ENCODE measurements at regions not wholly inside any gene's neighbourhood (a gene's known extent, or its start where the extent isn't known, plus 50 kb on each side); places are given as distances from the start of the nearest gene placed in this dataset.

GRCh38 chr14:58782011-58782410 lies 144.2 kb downstream of the DACT1 start:
- H3K36me3 ChIP-seq (replicated peaks in 1 of 2) = no peaks in the 10 kb centered on the region
- H3K27ac ChIP-seq = no peak overlapping the region
- H3K27me3 ChIP-seq = no peaks in the 10 kb centered on the region
- DNase-seq = no peak
- TF ChIP-seq POLR2A (IDR thresholded peaks at IDR 0.05) = no peak
- TF ChIP-seq CTCF (IDR thresholded peaks at IDR 0.05) = no peak
- no peaks in the 10 kb centered on the region for H3K4me1 ChIP-seq (replicated peaks in 1 of 2)
- 79 to 93% (median 92%) methylated on average over 6 of the region's 6 CpGs for whole genome bisulfite sequencing, 4 donors
- intact Hi-C loops (cut with DNase I) = no loop called here
- no peak overlapping the region for H3K4me3 ChIP-seq
- no peaks in the 10 kb centered on the region for H3K9me3 ChIP-seq (replicated peaks in 1 of 3)

GRCh38 chr14:58783792-58784511 lies 146.2 kb downstream of the DACT1 start:
- 71 to 73% (median 71%) methylated on average over 10 of the region's 10 CpGs for WGBS, 4 donors
- no peak for DNase-seq

GRCh38 chr14:58784931-58785330 lies 147.2 kb downstream of the DACT1 start:
- Histone ChIP-seq H3K9me3 (replicated peaks in 1 of 3) (no peaks in the 10 kb centered on the region), H3K4me3 (no peak overlapping the region), H3K27ac (no peak overlapping the region), H3K4me1 (replicated peaks in 1 of 2) (no peaks in the 10 kb centered on the region), H3K27me3 (no peaks in the 10 kb centered on the region), H3K36me3 (replicated peaks in 1 of 2) (no peaks in the 10 kb centered on the region)
- WGBS, 4 donors = 86 to 95% (median 93%) methylated on average over 1 of the region's 1 CpG
- no peak for TF ChIP-seq CTCF (IDR thresholded peaks at IDR 0.05)
- TF ChIP-seq POLR2A (IDR thresholded peaks at IDR 0.05) = no peak
- intact Hi-C loops (cut with DNase I) = no loop called here
- no peak for DNase-seq

More at GRCh38 chr14:58783792-58784511, 146.2 kb downstream of the DACT1 start:
- intact Hi-C loops (cut with DNase I) = no loop called here
- no peak overlapping the region for H3K4me3 ChIP-seq
- H3K9me3 ChIP-seq (replicated peaks in 1 of 3) = no peaks in the 10 kb centered on the region
- no peaks in the 10 kb centered on the region for H3K27me3 ChIP-seq
- no peaks in the 10 kb centered on the region for H3K36me3 ChIP-seq (replicated peaks in 1 of 2)
- no peaks in the 10 kb centered on the region for H3K4me1 ChIP-seq (replicated peaks in 1 of 2)
- no peak overlapping the region for H3K27ac ChIP-seq
- TF ChIP-seq CTCF (IDR thresholded peaks at IDR 0.05) (no peak), POLR2A (IDR thresholded peaks at IDR 0.05) (no peak)

- no peak for TF ChIP-seq POLR2A (IDR thresholded peaks at IDR 0.05)
- TF ChIP-seq CTCF (IDR thresholded peaks at IDR 0.05) = no peak
- Histone ChIP-seq H3K27me3 (no peaks in the 10 kb centered on the region), H3K4me1 (replicated peaks in 1 of 2) (no peaks in the 10 kb centered on the region), H3K4me3 (no peak overlapping the region), H3K9me3 (replicated peaks in 1 of 3) (no peaks in the 10 kb centered on the region), H3K36me3 (replicated peaks in 1 of 2) (no peaks in the 10 kb centered on the region), H3K27ac (no peak overlapping the region)
- DNase-seq = no peak
- WGBS, 4 donors = 47 to 68% (median 60%) methylated on average over 3 of the region's 3 CpGs
- intact Hi-C loops (cut with DNase I) = no loop called here
Observed at GRCh38 chr14:58785701-58786100, 147.9 kb downstream of the DACT1 start.

Measured in adrenal gland (tissue), 9 donors.